ENCODE measurements at regions not wholly inside any gene's neighbourhood (a gene's known extent, or its start where the extent isn't known, plus 50 kb on each side); places are given as distances from the start of the nearest gene placed in this dataset.

DNA sequence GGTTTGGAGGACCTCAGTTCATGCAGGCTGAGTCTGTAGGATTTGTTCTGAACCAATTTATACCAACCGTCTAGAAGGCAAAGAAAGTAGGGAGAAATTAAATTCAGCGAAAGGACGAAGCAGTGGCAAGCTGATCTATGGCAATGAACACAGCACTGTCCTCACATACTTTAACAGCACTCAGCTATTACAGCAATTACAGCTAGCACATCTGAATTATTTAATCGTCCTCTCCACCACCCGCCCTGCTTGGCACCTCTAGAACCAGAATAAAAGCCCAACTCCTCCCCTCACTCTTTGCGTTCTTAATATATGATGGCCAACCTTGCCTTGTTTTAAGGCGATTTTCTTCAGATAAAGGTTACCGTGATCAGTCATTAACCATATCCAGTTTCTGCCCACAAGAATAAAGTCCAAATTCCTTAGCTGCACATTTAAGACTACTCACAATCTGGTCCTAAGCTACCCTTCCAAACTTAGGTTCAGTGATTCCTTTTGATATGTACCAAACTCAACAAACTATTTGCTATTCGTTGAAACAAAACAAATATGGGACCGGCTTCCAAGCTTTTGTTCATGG is 169.4 kb upstream of the ESRRG start:
- H3K36me3 Mint-ChIP-seq (ENCODE audit: unreplicated experiment): no peaks in the 10 kb centered on the region

DNA sequence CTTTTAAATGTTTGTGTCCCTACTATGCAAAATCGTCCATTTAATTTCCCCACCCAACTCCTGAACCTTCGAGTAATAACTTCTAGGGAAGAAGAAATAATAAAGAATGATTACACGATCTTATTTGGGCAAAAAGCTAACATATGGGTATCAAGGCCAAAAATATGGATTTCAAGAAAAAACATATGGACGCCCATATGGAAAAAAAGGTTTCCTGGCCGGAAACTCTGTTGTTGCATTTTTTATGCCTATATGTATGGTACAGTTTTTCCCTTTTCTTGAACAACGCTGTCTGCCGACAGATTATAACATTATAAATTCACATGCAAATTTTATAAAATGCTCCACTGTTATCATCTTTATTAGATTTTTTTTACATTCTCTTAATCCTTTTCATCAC is 167.6 kb upstream of the ESRRG start:
- Mint-ChIP-seq H3K27me3 (ENCODE audit: unreplicated experiment) (no peaks in the 10 kb centered on the region), H3K4me3 (ENCODE audit: unreplicated experiment) (no peak overlapping the region), H3K4me1 (ENCODE audit: low read depth, unreplicated experiment) (peaks cover 20% of the 10 kb centered on the region), H3K36me3 (ENCODE audit: unreplicated experiment) (no peaks in the 10 kb centered on the region), H3K27ac (ENCODE audit: unreplicated experiment) (no peak overlapping the region), H3K9me3 (ENCODE audit: unreplicated experiment) (peaks cover 4% of the 10 kb centered on the region)
- no peak for DNase-seq
- TF ChIP-seq, protein P1, sequence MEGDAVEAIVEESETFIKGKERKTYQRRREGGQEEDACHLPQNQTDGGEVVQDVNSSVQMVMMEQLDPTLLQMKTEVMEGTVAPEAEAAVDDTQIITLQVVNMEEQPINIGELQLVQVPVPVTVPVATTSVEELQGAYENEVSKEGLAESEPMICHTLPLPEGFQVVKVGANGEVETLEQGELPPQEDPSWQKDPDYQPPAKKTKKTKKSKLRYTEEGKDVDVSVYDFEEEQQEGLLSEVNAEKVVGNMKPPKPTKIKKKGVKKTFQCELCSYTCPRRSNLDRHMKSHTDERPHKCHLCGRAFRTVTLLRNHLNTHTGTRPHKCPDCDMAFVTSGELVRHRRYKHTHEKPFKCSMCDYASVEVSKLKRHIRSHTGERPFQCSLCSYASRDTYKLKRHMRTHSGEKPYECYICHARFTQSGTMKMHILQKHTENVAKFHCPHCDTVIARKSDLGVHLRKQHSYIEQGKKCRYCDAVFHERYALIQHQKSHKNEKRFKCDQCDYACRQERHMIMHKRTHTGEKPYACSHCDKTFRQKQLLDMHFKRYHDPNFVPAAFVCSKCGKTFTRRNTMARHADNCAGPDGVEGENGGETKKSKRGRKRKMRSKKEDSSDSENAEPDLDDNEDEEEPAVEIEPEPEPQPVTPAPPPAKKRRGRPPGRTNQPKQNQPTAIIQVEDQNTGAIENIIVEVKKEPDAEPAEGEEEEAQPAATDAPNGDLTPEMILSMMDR (IDR thresholded peaks at IDR 0.05; ENCODE audit: partially characterized antibody, unreplicated experiment): no peak

More for the DNA sequence above, 169.4 kb upstream of the ESRRG start:
- no peak overlapping the region for H3K27ac Mint-ChIP-seq (ENCODE audit: unreplicated experiment)
- H3K4me3 Mint-ChIP-seq (ENCODE audit: unreplicated experiment): no peak overlapping the region
- H3K27me3 Mint-ChIP-seq (ENCODE audit: unreplicated experiment): no peaks in the 10 kb centered on the region
- TF ChIP-seq, protein P1 (IDR thresholded peaks at IDR 0.05; ENCODE audit: partially characterized antibody, unreplicated experiment): no peak
- no peak for DNase-seq
- H3K9me3 Mint-ChIP-seq (ENCODE audit: unreplicated experiment): peaks cover 6% of the 10 kb centered on the region
- H3K4me1 Mint-ChIP-seq (ENCODE audit: low read depth, unreplicated experiment): peaks cover 20% of the 10 kb centered on the region

DNA sequence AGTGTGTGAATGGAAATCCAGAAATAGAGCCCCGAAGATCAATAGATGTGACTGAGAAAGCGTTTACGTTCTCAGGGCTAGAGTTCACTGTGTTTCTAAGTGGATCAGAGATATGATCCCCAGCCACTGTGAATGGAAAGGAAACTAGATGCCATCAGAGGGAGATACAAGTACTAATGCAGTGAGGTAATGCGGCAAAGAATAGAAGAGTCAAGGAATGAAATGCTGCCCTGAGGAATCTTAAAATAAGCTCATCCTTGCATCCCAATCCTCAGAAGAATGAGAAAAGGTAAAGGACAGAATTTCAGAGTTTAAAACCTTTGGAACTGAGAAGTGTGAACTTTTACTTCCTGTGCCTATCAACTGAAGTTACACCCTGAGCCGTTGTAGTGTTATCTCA is 165.5 kb upstream of the ESRRG start:
- H3K4me1 Mint-ChIP-seq (ENCODE audit: low read depth, unreplicated experiment): peaks cover 5% of the 10 kb centered on the region
- no peaks in the 10 kb centered on the region for H3K9me3 Mint-ChIP-seq (ENCODE audit: unreplicated experiment)
- TF ChIP-seq, protein P1 (IDR thresholded peaks at IDR 0.05; ENCODE audit: partially characterized antibody, unreplicated experiment): no peak
- DNase-seq: no peak
- no peaks in the 10 kb centered on the region for H3K27me3 Mint-ChIP-seq (ENCODE audit: unreplicated experiment)
- H3K4me3 Mint-ChIP-seq (ENCODE audit: unreplicated experiment): no peak overlapping the region
- no peaks in the 10 kb centered on the region for H3K36me3 Mint-ChIP-seq (ENCODE audit: unreplicated experiment)
- H3K27ac Mint-ChIP-seq (ENCODE audit: unreplicated experiment): no peak overlapping the region

DNA sequence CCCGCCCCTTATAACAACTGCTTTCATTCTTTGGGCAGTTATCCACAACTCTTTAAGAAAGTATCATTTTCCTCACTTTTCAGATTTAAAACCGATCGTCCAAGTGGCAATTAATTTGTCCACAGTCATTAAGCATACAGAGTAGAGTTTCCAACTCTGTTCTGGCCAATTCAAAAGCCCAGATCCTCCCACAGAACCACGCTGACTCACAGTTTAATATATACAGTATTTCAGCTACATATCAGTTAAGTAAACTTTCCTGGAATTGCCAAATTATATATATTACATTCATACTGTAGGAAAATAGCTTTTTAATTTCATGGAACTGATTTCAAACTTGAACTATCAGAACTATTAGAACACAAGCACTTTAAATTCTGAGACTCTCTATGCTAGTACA is 163.8 kb upstream of the ESRRG start:
- DNase-seq: no peak
- TF ChIP-seq, protein P1 (IDR thresholded peaks at IDR 0.05; ENCODE audit: partially characterized antibody, unreplicated experiment): no peak
- Mint-ChIP-seq H3K4me3 (ENCODE audit: unreplicated experiment) (no peak overlapping the region), H3K4me1 (ENCODE audit: low read depth, unreplicated experiment) (no peaks in the 10 kb centered on the region), H3K27me3 (ENCODE audit: unreplicated experiment) (no peaks in the 10 kb centered on the region), H3K9me3 (ENCODE audit: unreplicated experiment) (no peaks in the 10 kb centered on the region), H3K36me3 (ENCODE audit: unreplicated experiment) (no peaks in the 10 kb centered on the region), H3K27ac (ENCODE audit: unreplicated experiment) (no peak overlapping the region)

DNA sequence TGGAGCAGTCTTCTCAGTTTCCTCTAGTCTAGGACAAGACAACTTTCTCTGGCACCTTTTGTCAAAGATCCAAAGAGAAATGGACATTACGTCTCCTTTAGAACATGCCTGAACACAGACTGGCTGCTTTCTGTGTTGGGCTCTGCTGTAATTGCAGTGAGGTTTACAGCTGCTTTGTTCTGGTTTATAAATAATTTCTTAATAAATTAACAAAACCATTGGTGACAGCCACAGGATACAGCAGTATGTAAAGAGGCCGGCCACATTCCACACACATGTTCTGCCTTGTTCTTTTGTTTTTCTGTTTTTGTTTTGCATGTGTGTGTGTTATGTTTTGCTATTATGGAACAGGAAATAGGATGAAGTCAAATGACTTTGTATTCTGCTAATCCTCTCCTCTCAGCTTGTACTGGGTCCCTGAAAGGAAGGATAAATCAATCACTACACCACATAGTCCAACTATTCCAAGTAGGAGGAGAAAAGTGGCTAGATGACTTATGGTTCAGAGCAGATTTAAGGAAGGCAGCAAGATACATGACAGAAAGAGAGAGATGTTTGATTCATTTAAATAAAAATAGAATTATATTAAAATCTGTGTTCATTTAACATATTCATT is 161.5 kb upstream of the ESRRG start:
- Mint-ChIP-seq H3K9me3 (ENCODE audit: unreplicated experiment) (no peaks in the 10 kb centered on the region), H3K4me3 (ENCODE audit: unreplicated experiment) (no peak overlapping the region), H3K4me1 (ENCODE audit: low read depth, unreplicated experiment) (no peaks in the 10 kb centered on the region), H3K27ac (ENCODE audit: unreplicated experiment) (no peak overlapping the region), H3K36me3 (ENCODE audit: unreplicated experiment) (no peaks in the 10 kb centered on the region), H3K27me3 (ENCODE audit: unreplicated experiment) (no peaks in the 10 kb centered on the region)
- TF ChIP-seq, protein P1 (IDR thresholded peaks at IDR 0.05; ENCODE audit: partially characterized antibody, unreplicated experiment): no peak
- DNase-seq: no peak

Measured in glutamatergic neuron (in vitro differentiated cells).